DND-41 (cell line): ENCODE measurements at regions not wholly inside any gene's neighbourhood (a gene's known extent, or its start where the extent isn't known, plus 50 kb on each side); places are given as distances from the start of the nearest gene placed in this dataset.
A peak's percentile ranks its signal among the peaks of the same experiment; 100 is the strongest.

Experiments
- ATAC-seq: fragments of 200-7000 bp; cut with Tn5 transposase; 3 replicates; pipeline ENCODE4 v1.9.1; 2021; ENCODE audit warnings: low read depth; ENCODE audit not compliant: insufficient read depth
- DNase-seq: peaks from one replicate; pipeline ENCODE4 v3.0.0-alpha.2; 2020
- H2AFZ ChIP-seq: 2 replicates; pipeline ENCODE4 v1.6.0; 2012; ENCODE audit warnings: low read depth, low read length
- H3K27ac ChIP-seq: 2 replicates; pipeline ENCODE4 v1.5.1; 2012; ENCODE audit warnings: low read length, inconsistent platforms
- H3K27me3 ChIP-seq: fragments of 200-600 bp; sonication (generic); 2 replicates; pipeline ENCODE4 v1.6.0; 2012; ENCODE audit warnings: low read length, mild to moderate bottlenecking, inconsistent platforms; ENCODE audit not compliant: insufficient read depth, poor library complexity
- H3K36me3 ChIP-seq: 2 replicates; pipeline ENCODE4 v1.5.1; 2012; ENCODE audit warnings: low read length, inconsistent platforms; ENCODE audit not compliant: insufficient read depth
- H3K4me1 ChIP-seq: 2 replicates; pipeline ENCODE4 v1.5.1; 2012; ENCODE audit warnings: mild to moderate bottlenecking, low read length; ENCODE audit not compliant: insufficient read depth
- H3K4me2 ChIP-seq: 2 replicates; pipeline ENCODE4 v1.6.0; 2012; ENCODE audit warnings: mild to moderate bottlenecking, moderate library complexity, low read length, inconsistent platforms; ENCODE audit not compliant: insufficient read depth
- H3K4me3 ChIP-seq, 2 experiments: fragments of 200-600 bp in 1 of 2; shearing (Covaris generic) in 1 of 2; 2 replicates each; pipeline ENCODE4 v1.5.1; 2012 to 2016; ENCODE audit warnings: inconsistent platforms in 2 of 2, low read length in 2 of 2, mild to moderate bottlenecking in 2 of 2, low read depth in 1 of 2, moderate library complexity in 1 of 2
- H3K79me2 ChIP-seq: 2 replicates; pipeline ENCODE4 v1.6.0; 2012; ENCODE audit warnings: low read length, inconsistent platforms; ENCODE audit not compliant: insufficient read depth
- H3K9ac ChIP-seq: 2 replicates; pipeline ENCODE4 v1.6.0; 2012; ENCODE audit warnings: low read depth, mild to moderate bottlenecking, inconsistent platforms, low read length, moderate library complexity
- H3K9me3 ChIP-seq: 2 replicates; pipeline ENCODE4 v1.5.1; 2012; ENCODE audit warnings: low read length, moderate library complexity, mild to moderate bottlenecking, inconsistent platforms; ENCODE audit not compliant: insufficient read depth, severe bottlenecking
- H4K20me1 ChIP-seq: 2 replicates; pipeline ENCODE4 v1.6.0; 2012; ENCODE audit warnings: low read length; ENCODE audit not compliant: insufficient read depth
- EZH2 ChIP-seq: IDR thresholded peaks from 3 replicates; pipeline ENCODE4 v1.6.1; 2012; ENCODE audit warnings: borderline replicate concordance, low read depth, mild to moderate bottlenecking, moderate library complexity, low read length, inconsistent platforms; ENCODE audit not compliant: severe bottlenecking
- TF ChIP-seq, protein P1 (sequence below): IDR thresholded peaks from 2 replicates; pipeline ENCODE4 v1.5.1; 2012; ENCODE audit warnings: borderline replicate concordance, low read length, moderate library complexity, mild to moderate bottlenecking; ENCODE audit not compliant: poor library complexity, severe bottlenecking; ENCODE audit errors: extremely low read depth

DNA sequence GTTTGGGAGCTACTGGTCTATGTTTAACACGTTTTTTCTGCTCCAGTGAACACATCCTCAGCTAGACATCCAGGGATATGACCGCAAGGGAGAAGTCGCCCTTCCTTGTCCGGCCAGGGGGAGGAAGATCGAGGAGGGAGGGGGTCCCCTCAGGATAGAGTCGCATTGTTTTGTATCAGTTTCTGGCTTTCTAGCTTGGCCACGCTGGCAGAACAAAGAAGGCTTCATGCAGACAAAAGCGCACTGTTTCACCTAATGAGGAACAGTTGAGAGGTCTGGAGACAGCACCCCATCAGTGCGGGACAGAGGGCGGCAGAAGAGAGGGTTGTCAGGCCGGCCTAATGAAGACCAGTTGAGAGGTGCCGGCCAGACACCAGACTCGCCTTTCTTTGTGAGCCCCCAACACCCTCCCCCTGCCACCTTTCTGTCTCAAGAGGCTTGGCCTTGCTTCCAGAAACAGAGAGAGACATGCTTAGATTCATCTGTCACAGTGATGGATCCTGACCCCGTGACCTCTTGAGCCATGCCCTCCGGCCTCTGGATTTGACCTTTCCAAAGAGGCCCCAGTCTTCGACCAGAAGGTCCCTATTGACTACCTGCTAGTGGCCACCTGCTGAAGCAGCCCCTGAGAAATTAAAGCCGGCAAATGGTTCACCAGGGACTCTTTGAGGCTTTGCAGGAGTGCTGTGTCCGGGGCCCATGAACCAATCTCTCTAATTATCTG, 254.7 kb upstream of the TBX3 start:
- DNase-seq (no peak), ATAC-seq (no peak)
- H3K4me1 ChIP-seq, result no peaks in the 10 kb centered on the region
- no peaks in the 10 kb centered on the region for H3K36me3 ChIP-seq
- H3K9ac ChIP-seq, result no peak overlapping the region
- H3K79me2 ChIP-seq, result no peaks in the 10 kb centered on the region
- H4K20me1 ChIP-seq, result no peaks in the 10 kb centered on the region
- no peaks in the 10 kb centered on the region for H3K27me3 ChIP-seq
- no peak overlapping the region for H3K4me2 ChIP-seq
- H3K9me3 ChIP-seq, result no peaks in the 10 kb centered on the region
- H3K27ac ChIP-seq, result no peak overlapping the region
- no peak overlapping the region for H2AFZ ChIP-seq
- H3K4me3 ChIP-seq, result no peak overlapping the region
- TF ChIP-seq, protein P1, sequence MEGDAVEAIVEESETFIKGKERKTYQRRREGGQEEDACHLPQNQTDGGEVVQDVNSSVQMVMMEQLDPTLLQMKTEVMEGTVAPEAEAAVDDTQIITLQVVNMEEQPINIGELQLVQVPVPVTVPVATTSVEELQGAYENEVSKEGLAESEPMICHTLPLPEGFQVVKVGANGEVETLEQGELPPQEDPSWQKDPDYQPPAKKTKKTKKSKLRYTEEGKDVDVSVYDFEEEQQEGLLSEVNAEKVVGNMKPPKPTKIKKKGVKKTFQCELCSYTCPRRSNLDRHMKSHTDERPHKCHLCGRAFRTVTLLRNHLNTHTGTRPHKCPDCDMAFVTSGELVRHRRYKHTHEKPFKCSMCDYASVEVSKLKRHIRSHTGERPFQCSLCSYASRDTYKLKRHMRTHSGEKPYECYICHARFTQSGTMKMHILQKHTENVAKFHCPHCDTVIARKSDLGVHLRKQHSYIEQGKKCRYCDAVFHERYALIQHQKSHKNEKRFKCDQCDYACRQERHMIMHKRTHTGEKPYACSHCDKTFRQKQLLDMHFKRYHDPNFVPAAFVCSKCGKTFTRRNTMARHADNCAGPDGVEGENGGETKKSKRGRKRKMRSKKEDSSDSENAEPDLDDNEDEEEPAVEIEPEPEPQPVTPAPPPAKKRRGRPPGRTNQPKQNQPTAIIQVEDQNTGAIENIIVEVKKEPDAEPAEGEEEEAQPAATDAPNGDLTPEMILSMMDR, result no peak
- no peak for TF ChIP-seq EZH2

DNA sequence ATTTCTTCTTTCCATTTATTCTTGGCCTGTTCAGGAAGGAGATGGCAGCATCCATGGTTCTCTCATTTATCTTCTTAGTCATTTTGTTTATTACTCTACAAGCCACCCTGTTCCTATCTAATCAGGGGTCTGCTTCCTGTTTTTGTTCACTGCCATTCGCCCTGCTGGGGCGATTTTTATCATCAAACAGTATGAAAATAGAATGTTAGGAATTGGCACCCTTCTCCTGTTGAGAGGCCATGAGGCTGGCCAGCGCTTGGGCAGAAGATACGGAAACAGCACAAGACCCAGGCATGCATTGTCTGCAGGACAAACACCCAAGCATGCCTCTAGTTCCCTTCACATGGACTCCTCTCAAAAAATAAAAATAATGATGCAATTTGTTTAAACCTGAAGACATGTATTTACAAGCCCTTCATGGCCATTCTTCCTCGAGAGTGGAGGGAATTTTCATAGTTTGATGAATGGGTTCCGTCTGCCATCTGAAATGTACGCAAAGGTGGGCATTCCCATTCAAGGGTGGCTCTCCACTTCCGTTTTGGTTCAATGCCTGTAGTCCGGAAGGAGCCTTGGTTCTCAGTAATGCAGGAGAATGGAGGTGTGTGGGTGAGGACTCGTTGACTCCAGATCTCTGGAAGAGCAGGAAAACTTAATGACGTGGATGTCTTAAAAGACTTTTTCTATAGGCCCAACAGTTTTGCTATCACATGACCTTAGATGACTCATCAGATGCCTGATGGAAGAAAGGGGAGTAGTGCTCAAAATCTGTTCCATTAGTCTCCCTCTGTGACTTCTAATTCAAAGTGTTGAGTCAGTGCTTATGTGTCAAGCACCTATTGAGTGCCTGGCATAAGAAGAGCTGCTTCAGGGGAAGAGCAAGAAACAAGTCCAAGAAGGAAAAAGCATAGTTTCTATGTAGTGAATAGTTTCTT, 252.4 kb upstream of the TBX3 start:
- no peak for ATAC-seq
- no peak overlapping the region for H2AFZ ChIP-seq
- H3K4me1 ChIP-seq, result no peaks in the 10 kb centered on the region
- no peak overlapping the region for H3K4me2 ChIP-seq
- no peak overlapping the region for H3K9ac ChIP-seq
- H3K4me3 ChIP-seq, result no peak overlapping the region
- H3K27ac ChIP-seq, result no peak overlapping the region
- no peak for TF ChIP-seq EZH2
- TF ChIP-seq, protein P1, result no peak
- H3K79me2 ChIP-seq, result no peaks in the 10 kb centered on the region
- H3K9me3 ChIP-seq, result no peaks in the 10 kb centered on the region
- H3K36me3 ChIP-seq, result no peaks in the 10 kb centered on the region
- no peaks in the 10 kb centered on the region for H3K27me3 ChIP-seq
- H4K20me1 ChIP-seq, result no peaks in the 10 kb centered on the region
- DNase-seq, result no peak

DNA sequence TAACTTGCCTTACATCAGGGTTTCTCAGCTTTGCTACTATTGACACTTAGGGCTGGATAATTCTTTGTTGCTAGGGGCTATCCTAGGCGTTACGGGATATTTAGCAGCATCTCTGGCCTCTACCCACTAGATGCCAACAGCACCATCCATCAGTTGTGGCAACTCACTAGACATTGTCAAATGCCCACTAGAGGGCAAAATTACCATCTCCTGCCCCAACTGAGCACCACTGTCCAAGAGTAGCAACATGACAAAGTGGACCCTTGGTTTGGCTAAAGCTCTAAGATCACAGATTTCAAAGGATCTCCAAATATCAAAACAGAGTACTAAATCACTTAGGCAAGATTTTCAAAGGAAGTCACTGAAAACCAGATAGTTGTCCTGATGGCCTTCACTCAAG, 251.7 kb upstream of the TBX3 start:
- Histone ChIP-seq H3K27ac (no peak overlapping the region), H3K9ac (no peak overlapping the region), H2AFZ (no peak overlapping the region), H3K9me3 (no peaks in the 10 kb centered on the region), H3K4me3 (no peak overlapping the region), H3K27me3 (no peaks in the 10 kb centered on the region), H4K20me1 (no peaks in the 10 kb centered on the region), H3K4me2 (no peak overlapping the region), H3K79me2 (no peaks in the 10 kb centered on the region), H3K4me1 (no peaks in the 10 kb centered on the region), H3K36me3 (no peaks in the 10 kb centered on the region)
- DNase-seq (no peak), ATAC-seq (no peak)
- TF ChIP-seq, protein P1, result peak; percentile 16
- no peak for TF ChIP-seq EZH2
